ENCODE measurements at regions not wholly inside any gene's neighbourhood (a gene's known extent, or its start where the extent isn't known, plus 50 kb on each side); places are given as distances from the start of the nearest gene placed in this dataset.
"Not testable (repeated sequence)": the region's sequence is repeated elsewhere in the genome, so short reads cannot be mapped to it uniquely, and the experiment has no call there.

DNA sequence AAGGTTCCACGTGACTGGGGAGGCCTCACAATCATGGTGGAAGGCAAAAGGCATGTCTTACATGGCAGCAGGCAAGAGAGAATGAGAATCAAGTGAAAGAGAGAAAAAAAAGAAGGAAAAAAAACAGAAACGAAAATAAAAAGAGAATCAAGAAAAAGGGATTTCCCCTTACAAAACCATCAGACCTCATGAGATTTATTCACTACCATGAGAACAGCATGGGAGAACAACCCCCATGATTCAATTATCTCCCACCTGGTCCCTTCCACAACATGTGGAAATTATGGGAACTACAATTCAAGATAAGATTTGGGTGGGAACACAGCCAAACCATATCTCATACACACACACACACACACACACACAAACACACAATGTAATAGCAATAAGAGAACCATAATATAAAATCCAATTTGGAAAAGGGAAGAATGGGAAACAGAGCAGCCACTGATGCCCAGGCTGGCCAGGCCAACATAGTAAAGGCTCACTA, 90.6 kb upstream of the C1QTNF7 start:
- not testable (repeated sequence) for DNase-seq (ENCODE audit: low read depth in 2 of 2)

DNA sequence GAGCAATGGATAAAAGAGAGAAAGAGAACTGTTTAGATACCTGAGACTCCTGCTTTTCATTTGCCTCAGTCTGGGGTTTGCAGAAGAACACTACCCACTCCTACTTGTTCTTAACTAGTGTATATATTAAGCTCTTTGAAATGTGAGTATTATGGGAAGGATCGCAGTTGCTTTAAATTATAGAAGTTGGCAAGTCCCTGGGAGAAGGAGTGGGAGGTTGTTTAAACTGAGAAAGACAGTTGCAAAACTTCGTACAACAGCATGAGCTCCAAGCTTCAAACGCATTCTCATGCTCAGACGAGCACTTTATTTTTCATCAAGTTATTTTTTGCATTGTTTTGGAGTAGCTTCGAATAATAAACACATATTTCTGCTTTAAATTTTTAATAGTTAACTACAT, 88.1 kb upstream of the C1QTNF7 start:
- DNase-seq (ENCODE audit: low read depth in 2 of 2), result no peak

DNA sequence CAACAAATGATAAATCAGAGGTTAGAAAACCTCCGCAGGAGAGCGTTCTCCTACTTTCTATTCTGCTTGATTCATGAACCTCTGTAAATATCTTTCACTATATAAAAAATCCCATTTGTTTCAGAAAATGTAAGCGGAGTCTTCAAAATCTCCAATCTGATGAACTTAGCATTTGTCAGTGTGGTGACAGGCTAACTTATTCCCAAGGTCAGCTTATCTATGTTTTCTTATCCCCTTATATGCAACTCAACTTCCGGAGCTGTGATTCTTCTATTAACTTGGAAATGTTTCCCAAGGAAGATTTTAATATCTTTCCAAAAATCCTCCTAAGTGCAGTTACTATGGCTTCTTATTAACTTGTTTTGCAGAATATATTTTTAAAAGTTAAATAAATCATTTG, 87.5 kb upstream of the C1QTNF7 start:
- no peak for DNase-seq (ENCODE audit: low read depth in 2 of 2)

DNA sequence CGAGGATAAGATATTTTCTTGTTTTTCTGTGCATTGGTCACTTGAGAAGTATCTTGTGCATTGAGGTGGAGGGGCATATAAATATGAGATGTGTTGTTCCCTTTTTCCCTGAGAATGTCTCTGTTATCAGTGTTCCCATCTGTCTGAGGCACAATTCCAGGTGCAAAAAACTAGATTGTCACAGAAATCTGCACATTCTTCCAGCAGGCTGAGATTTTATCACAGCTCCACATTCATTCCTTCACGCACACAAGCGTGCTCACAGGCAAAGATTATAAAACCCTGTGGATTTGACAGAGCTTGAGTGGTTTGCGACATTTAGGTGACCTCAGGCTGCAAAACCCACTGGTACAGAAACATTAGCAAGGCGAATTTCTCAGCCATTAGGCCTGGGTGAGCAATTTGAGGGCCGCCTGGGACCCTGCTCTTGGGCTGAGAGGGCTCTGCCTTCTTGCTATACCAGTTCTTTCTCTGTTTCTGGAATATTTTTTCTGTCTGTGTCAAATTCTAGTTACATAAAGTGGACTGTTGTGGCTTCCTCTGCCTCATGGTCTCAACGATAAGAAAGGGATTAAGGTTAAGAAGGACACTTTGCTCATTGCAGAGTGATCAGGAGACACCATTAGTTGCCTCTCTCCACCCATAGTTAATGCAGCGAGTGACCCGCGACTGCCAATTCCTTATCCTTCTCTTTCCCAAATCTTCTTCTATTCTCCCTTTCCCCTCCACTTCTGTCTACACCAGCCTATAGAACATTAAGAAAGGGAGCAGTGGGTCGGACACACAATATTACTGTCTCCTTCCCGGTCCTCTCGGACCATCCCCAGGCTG, 86.7 kb upstream of the C1QTNF7 start:
- DNase-seq (ENCODE audit: low read depth in 2 of 2), result no peak

DNA sequence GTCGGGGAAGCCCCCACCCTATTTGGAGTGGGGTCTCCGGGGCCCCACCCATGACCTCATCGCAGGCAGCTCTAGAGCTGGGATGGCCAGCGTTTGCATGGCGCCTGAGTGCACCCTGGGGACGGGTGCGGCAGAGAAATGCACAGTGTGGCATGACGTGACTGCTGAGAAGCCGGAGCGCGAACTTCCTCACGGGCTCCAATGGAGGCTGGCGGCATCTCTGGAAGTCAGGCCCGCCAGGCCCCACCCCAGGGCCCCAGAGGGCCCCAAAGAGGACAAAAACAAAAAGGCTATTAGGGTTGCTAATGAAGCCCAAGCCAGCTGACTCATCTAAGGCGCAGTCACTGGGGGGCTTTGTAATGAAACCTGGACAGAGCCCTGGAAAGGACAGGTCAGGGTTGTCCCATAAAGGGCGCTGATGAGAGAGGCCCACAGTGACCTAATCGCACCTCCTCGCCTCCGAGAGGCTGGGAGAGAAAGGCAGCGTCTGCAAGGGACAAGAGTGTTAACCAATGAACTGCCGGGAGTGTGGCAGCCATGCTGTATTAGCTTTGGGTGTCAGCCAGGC, 86.0 kb upstream of the C1QTNF7 start:
- no peak for DNase-seq (ENCODE audit: low read depth in 2 of 2)

DNA sequence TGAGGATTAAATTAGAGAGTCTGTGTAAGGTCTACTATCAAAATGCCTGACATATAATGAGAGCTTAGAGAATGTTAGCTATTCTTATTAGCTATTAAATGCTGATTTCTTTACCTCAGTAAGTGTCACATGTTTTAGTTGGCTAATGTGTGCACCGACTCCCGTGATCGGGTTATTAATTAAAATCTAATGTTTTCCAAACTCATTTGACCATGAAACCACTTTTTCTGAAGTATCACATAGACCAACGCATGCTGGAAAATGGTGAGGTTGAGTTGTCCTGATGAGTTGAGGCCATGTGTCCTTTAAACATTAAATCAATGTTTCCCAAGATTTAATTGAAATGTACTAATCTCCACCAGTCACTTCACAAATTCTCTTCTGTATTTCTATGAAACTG, 84.8 kb upstream of the C1QTNF7 start:
- DNase-seq (ENCODE audit: low read depth in 2 of 2), result no peak

DNA sequence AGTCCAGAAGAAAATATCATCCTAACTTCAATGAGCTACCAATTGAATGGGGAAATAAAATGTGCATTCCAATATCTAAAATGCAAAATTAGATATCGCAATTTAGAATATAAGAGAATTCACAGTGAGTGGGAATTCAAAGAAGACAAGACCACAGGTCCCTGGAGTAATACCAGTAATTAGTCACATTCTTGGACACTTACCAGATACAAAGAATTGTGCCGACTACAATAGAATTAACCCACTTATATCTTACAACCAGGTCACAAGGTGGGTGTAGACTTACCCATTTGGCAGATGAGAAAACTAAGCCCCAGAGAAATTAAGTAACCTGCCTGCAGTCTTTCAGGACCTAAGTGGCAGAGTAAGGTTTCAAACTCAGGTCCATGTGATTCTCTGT, 84.3 kb upstream of the C1QTNF7 start:
- DNase-seq (ENCODE audit: low read depth in 2 of 2), result no peak

DNA sequence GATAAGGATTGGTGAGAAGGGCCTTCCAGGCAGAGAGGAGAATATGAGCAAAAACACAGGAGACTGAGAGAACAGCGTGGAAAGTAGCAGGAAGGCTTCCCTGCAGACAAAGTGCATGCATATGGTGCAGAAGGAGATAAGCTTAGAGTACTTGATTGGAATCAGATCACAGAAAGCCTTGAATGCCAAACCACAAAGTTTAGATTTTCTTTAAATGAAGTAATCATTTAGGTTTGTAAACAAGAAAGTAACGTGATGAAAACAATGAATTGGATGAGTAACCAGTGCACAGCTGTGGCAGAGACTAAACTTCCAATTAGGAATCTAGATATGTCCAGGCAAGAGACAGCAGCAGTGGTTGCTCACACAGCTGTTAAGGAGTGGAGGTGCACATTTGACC, 83.8 kb upstream of the C1QTNF7 start:
- no peak for DNase-seq (ENCODE audit: low read depth in 2 of 2)

DNA sequence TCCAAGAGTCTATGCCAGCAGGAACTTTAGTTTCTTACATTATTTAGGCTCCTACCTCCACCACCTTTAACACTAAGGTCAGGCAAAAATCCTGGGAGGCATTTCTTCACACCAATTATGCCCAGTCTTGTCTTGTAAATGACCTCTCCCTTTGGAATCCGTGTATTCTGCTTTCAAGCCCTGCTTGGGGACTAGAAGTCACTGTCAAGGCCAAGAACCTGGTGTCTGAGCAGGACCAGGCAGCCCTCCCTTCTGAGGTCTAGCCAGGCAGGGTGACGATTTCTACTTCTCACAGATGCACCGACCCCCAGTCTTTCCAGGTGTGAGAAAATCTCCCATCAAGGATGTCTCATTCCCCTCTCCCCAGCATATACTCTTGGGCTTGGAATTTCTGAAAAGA, 82.7 kb upstream of the C1QTNF7 start:
- no peak for DNase-seq (ENCODE audit: low read depth in 2 of 2)

DNA sequence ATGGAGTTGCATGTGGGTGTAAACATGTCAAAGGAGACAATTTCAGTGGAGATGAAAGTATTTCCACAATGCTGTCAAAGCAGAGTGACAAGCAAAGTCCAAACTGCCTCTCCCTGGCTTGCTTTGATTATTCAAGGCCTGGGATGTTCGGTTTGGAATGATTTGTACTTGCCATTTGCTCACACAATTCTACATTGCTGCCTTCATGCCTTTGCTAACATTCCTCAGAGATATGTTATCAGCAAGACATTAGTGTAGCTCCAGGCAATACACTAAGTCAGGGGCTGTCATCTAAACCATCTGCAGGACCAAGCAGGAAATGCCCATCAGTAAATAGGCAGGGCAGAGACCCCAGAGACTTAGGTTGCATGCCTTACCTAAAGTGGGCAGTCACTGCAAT, 79.6 kb upstream of the C1QTNF7 start:
- no peak for DNase-seq (ENCODE audit: low read depth in 2 of 2)

DNA sequence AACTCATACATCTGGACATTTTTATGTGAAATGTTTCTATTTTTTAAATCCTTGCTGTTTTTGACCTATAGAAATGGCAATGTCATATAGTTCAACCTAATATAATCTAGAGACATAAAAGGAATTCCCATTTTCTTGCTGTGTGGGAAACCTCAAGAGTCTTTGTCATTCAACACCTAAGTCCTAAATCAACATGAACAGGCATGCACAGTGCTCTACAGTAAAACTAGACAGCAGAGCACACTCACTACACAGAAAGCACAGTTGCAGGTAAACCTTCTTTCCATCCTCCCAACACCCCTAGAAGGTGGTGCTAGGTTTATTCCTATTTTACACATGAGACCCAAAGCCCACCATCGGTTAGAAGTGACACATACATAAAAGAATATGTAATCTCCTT, 79.1 kb upstream of the C1QTNF7 start:
- no peak for DNase-seq (ENCODE audit: low read depth in 2 of 2)

DNA sequence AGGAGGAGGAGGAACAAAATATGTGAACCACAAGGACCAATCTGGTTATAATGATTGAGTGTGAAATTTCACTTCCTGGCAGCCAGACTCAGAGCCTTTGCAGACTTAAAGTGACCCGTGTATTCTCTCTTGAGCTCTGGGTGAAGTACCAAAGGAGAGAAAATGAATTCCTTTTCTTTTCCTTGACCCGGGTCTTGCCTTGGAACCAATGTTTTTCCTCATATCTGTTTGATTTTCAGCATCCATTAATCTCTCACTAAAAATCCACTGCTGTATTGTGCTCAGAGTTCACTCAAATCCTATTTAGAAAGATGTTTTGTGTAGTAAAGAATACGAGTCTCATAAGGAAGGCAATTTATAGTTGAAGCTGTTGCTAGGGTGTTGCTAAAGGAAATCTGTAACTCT, 78.3 kb upstream of the C1QTNF7 start:
- no peak for DNase-seq (ENCODE audit: low read depth in 2 of 2)

DNA sequence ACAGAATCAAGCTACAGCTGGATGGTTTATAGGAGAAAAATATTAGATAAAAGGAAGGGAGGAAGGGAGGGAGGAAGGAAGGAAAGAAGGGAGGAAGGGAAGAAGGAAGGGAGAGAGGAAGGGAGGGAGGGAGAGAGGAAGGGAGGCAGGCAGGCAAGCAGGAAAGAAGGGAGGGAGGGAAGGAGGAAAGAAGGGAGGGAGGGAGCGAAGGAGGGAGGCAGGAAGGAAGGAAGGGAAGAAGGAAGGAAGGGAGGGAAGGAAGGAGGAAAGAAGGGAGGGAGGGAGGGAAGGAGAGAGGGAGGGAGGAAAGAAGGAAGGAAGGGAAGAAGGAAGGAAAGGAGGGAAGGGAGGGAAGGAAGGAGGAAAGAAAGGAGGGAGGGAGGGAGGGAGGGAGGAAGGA, 77.9 kb upstream of the C1QTNF7 start:
- no peak for DNase-seq (ENCODE audit: low read depth in 2 of 2)

DNA sequence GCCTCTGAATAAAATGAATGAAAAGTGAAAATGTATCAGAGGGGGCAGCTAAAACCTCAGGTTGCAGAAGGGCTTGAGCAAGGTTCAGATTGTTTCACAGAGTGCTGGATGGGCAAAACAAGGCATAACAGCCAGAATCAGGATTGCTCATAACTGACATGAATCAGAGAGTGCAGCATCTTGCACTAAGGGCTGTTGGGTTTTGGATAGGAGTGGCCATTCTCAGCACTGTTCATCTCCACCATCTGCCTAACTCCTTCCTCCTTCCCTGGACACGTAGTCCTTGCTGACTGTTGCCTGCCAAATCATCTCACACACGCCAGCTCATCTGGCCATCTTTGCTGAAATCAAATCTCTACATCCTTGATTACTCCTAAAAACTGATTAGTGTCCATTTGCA, 75.3 kb upstream of the C1QTNF7 start:
- DNase-seq (ENCODE audit: low read depth in 2 of 2), result no peak

DNA sequence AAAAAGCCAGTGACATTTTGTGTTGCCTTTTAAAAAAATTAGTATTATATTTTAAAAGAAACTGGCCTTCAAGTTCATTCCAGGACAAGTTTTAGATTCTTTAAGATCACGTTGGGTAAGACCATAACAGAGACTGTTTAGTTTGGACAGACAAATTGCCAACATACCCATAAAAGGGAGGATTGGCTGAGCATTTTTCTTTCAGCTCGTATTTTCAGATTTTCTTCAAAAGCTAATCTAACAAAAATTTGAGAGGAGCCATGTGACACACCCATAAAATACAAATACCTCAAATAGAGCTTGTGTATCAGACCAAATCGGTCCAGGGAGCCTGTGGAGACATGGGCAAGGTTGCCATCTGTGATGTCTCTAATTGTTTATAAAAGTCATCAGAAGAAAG, 74.6 kb upstream of the C1QTNF7 start:
- no peak for DNase-seq (ENCODE audit: low read depth in 2 of 2)

DNA sequence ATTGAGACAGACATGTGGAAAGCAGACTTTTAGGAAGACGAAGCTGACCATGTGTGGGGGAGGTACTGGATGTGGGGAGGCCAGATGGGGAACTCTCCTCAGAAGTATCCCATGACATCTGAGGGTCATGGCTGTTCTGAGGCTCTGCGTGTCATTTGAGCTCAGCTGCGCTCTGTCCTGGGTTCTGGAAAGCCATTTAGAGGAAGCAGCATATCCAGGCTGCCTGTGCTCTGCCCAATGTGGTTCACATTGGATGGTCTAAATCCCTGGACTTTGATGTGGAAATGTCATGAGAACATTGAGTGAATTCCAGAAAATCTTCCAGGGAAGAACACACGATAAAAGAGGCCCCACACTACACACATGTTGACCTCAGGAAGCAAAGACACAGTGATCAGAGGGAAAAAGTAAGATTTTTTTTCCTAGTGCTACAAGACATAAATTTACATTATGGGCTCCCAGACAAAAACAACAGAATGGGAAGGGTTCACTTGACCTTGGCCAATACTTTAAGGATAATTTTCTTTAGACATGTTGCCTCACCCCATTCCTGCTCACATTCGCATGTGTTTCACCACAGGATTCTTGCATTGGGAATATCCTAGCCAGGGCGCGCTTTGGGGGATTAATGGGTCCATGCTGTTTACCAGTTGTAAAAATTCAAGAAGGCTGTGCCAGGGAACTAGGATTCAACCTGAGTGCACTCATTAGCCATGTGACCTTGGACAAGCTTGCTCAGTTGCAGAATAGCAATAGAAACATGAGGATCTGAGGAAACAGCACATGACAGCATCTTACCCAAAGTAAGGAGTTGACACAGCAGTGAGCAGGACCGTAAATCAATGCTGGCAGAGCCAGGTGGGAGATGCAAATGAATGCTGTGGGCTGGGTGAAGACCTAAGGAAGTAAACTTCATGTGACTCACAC, 73.2 kb upstream of the C1QTNF7 start:
- no peak for DNase-seq (ENCODE audit: low read depth in 2 of 2)

DNA sequence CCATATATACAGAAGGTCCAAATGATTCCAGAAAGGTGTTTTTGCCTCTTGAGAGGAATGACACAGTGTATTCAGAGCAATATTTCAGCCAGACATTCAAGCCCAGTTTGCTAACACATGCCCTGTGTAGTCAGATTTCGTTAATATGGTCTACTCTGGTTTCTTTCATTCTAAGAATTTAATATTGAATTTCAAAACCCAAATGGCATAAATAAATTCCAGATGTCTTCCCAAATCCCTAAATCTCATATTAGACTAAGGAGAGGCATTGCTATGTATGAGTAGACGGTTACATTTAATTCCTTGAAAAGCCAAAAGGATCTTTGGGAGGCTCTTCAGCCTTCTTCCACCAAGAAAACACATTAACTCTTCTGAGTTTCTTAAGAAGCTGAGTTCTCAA, 66.3 kb upstream of the C1QTNF7 start:
- no peak for DNase-seq (ENCODE audit: low read depth in 2 of 2)

DNA sequence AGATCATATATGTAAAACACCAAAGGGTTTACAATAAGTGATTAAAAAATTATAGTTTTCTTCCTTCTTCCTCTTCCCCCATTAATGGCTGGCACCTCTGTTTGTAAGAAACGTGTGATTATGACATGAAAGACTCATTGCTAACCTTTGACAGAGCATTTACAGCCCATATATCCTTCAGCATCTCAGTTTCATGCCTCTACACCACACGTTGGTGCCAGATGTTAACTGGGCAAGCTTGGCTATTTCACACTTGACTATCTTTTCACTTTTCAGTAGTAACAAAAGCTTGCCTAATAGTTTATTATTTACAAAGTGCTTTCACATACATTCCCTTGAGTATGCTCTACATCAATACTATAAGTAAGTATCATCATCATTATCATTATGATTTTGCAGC, 65.3 kb upstream of the C1QTNF7 start:
- no peak for DNase-seq (ENCODE audit: low read depth in 2 of 2)

DNA sequence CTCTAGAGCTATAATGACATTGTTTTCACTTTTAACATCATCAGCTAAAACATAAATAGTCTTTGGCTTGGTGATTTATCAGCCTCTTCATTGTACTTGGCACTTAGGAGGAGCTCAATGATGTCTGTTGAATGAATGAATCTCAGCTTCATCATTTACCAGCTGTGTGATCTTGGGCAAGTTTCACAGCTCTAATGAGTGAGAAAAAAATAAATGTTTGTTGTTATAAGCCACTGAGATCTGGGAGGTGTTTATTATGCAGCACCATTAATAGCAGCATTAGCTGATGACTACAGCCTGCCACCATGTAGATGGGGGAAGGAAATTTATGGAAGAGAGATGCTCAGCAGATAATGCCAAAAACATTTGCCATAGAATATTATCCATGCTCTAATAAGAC, 63.6 kb upstream of the C1QTNF7 start:
- DNase-seq (ENCODE audit: low read depth in 2 of 2), result no peak

DNA sequence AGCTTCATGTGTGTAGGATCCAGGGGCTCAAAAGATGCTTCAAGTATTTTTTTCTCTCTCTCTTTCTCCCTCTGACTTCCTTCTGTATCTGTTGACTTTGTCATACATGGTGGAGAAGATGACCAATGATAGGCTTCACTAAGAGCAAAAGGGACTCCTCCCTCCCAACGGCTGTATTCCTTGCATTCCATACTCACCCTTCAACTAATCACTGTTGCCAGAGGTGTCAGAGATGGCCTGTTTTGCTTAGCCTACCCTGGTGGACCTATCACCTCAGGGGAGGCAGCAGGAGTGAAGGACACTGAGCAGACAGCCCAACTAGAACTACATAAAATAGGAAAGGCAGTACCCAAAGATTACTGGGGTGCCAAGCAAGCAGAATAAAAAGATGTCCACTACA, 62.2 kb upstream of the C1QTNF7 start:
- no peak for DNase-seq (ENCODE audit: low read depth in 2 of 2)

DNA sequence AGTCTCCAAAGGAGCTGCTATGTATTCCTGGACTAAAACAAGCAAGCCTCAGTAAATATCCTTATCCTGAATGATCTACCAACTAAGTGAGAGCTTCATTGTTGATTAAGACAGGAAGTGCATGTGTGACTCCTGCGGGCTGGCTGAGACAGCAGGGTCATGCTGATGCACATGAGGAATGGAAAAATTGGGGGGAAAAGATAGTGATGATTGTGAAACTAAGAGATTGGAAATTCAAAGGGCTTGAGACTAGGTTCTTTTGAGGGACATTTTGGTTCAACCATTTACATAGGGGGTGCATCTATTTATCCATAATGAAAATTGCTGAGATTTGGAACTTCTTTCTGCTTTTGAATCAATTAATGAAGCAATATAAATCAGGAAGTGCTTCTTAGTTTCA, 61.1 kb upstream of the C1QTNF7 start:
- DNase-seq (ENCODE audit: low read depth in 2 of 2), result no peak

DNA sequence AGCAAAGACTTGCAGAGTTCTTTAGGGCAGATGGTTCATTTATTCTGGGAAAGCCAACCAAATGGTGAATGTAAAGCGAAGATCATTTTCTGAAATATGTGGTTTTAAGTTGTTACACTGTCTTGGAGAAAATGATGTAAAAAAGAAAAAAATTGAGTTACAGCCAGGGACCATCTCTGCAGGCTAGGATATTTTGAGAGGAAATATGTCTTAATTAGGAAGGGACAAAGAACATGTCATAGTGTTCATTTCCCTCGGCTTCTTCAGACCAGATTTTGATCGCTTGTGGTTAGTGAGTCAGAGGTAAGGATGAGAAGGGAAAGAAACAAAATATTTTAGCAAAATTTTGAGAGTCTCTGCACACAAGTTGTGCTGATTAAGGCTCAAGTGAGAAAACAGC, 59.0 kb upstream of the C1QTNF7 start:
- DNase-seq (ENCODE audit: low read depth in 2 of 2), result no peak

DNA sequence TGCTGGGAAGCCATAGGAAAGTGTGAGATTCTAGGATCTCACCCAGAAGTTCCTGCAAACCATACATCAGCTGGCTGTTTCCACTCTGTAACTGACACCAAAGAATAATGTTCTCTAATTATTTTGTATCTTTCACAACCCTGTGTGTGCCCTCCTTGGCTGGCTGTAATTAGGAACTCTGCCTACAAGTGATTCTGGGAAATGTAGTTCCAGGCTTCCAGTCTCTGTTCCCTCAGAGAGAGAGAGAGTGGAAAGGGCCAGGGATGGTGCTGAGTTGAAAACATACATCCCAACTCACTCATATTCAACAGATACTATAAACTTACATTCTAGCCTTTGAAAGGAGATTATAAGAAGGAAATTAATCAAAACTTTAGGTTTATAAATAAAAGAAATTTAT, 57.5 kb upstream of the C1QTNF7 start:
- no peak for DNase-seq (ENCODE audit: low read depth in 2 of 2)
